ENCODE measurements at regions not wholly inside any gene's neighbourhood (a gene's known extent, or its start where the extent isn't known, plus 50 kb on each side); places are given as distances from the start of the nearest gene placed in this dataset.

- H3K27ac ChIP-seq, result no peak overlapping the region
- no peak for TF ChIP-seq ZFX (IDR thresholded peaks at IDR 0.05; ENCODE audit: borderline replicate concordance)
- TF ChIP-seq, protein P1, sequence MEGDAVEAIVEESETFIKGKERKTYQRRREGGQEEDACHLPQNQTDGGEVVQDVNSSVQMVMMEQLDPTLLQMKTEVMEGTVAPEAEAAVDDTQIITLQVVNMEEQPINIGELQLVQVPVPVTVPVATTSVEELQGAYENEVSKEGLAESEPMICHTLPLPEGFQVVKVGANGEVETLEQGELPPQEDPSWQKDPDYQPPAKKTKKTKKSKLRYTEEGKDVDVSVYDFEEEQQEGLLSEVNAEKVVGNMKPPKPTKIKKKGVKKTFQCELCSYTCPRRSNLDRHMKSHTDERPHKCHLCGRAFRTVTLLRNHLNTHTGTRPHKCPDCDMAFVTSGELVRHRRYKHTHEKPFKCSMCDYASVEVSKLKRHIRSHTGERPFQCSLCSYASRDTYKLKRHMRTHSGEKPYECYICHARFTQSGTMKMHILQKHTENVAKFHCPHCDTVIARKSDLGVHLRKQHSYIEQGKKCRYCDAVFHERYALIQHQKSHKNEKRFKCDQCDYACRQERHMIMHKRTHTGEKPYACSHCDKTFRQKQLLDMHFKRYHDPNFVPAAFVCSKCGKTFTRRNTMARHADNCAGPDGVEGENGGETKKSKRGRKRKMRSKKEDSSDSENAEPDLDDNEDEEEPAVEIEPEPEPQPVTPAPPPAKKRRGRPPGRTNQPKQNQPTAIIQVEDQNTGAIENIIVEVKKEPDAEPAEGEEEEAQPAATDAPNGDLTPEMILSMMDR (IDR thresholded peaks at IDR 0.05), result no peak
These were observed 61.9 kb upstream of the FAM47B start for GRCh38 chrX:34880656-34881055.

GRCh38 chrX:34881671-34882070 lies 60.9 kb upstream of the FAM47B start:
- H3K27ac ChIP-seq, result no peak overlapping the region
- no peak for TF ChIP-seq ZFX (IDR thresholded peaks at IDR 0.05; ENCODE audit: borderline replicate concordance)
- TF ChIP-seq, protein P1 (IDR thresholded peaks at IDR 0.05), result no peak

DNA sequence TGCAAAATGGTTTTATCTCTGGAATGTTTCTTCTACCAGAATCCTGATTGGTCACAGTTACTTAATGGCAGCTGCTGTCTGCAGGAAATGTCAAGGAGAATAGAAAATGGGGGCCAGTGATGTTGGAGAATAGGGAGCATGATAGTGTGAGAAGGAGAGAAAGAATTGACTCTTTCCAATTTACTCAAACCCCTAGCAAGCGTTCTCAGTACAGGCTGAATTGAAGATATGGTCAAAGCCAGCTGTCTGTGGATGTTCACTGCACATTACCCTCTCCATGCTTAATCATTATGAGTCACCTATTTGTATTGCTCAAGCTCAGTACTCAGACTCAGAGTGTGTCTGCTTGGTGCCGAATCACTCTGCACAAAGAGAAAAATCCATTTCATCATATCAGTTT lies 57.8 kb upstream of the FAM47B start:
- TF ChIP-seq, protein P1 (IDR thresholded peaks at IDR 0.05), result no peak
- TF ChIP-seq ZFX (IDR thresholded peaks at IDR 0.05; ENCODE audit: borderline replicate concordance), result no peak
- H3K27ac ChIP-seq, result no peak overlapping the region

GRCh38 chrX:34886011-34886410 lies 56.6 kb upstream of the FAM47B start:
- no peak overlapping the region for H3K27ac ChIP-seq
- TF ChIP-seq, protein P1 (IDR thresholded peaks at IDR 0.05), result no peak
- TF ChIP-seq ZFX (IDR thresholded peaks at IDR 0.05; ENCODE audit: borderline replicate concordance), result no peak

- no peak overlapping the region for H3K27ac ChIP-seq
- no peak for TF ChIP-seq ZFX (IDR thresholded peaks at IDR 0.05; ENCODE audit: borderline replicate concordance)
- TF ChIP-seq, protein P1 (IDR thresholded peaks at IDR 0.05), result no peak
These were observed 51.2 kb upstream of the FAM47B start for GRCh38 chrX:34891391-34891790.
